MM.1S (cell line): ENCODE measurements at regions not wholly inside any gene's neighbourhood (a gene's known extent, or its start where the extent isn't known, plus 50 kb on each side); places are given as distances from the start of the nearest gene placed in this dataset.
A peak's percentile ranks its signal among the peaks of the same experiment; 100 is the strongest.

Experiments used
- DNase-seq: peaks from one replicate; pipeline ENCODE4 v3.0.0-alpha.2; 2015
- H2AFZ ChIP-seq: fragments of 300-600 bp; sonication (generic); 2 replicates; pipeline ENCODE4 v1.6.0; 2016; ENCODE audit warnings: antibody characterized with exemption, low read length
- H3F3A ChIP-seq: fragments of 300-600 bp; sonication (generic); 2 replicates; pipeline ENCODE4 v1.6.1; 2016; ENCODE audit warnings: mild to moderate bottlenecking, antibody characterized with exemption, low read length, moderate library complexity, mixed read lengths; ENCODE audit not compliant: insufficient read depth
- H3K27ac ChIP-seq: fragments of 300-600 bp; sonication (generic); 2 replicates; pipeline ENCODE4 v1.5.1; 2016; ENCODE audit warnings: mild to moderate bottlenecking, low read length
- H3K27me3 ChIP-seq: fragments of 300-600 bp; sonication (generic); replicated peaks from 2 replicates; pipeline ENCODE4 v1.6.0; 2016; ENCODE audit warnings: low read length; ENCODE audit not compliant: insufficient read depth
- H3K36me3 ChIP-seq: fragments of 300-600 bp; sonication (generic); replicated peaks from 2 replicates; pipeline ENCODE4 v1.6.1; 2016; ENCODE audit warnings: mild to moderate bottlenecking, low read length, mixed read lengths; ENCODE audit not compliant: insufficient read depth
- H3K4me1 ChIP-seq: fragments of 300-600 bp; sonication (generic); 2 replicates; pipeline ENCODE4 v1.6.1; 2016; ENCODE audit warnings: low read length, mixed read lengths
- H3K4me2 ChIP-seq: fragments of 300-600 bp; sonication (generic); 2 replicates; pipeline ENCODE4 v1.6.0; 2016; ENCODE audit warnings: low read depth, low read length
- H3K4me3 ChIP-seq: fragments of 300-600 bp; sonication (generic); 2 replicates; pipeline ENCODE4 v1.5.1; 2016; ENCODE audit warnings: low read length, mixed read lengths
- H3K79me2 ChIP-seq: fragments of 300-600 bp; sonication (generic); 2 replicates; pipeline ENCODE4 v1.6.1; 2016; ENCODE audit warnings: mixed run types, low read length, mixed read lengths
- H3K9ac ChIP-seq: fragments of 300-600 bp; sonication (generic); 2 replicates; pipeline ENCODE4 v1.6.1; 2016; ENCODE audit warnings: low read length, mixed read lengths
- H3K9me2 ChIP-seq: fragments of 300-600 bp; sonication (generic); replicated peaks from 2 replicates; pipeline ENCODE4 v1.6.1; 2016; ENCODE audit warnings: mild to moderate bottlenecking, low read length, mixed read lengths; ENCODE audit not compliant: insufficient read depth
- H3K9me3 ChIP-seq: fragments of 300-600 bp; sonication (generic); replicated peaks from 2 replicates; pipeline ENCODE4 v1.6.1; 2016; ENCODE audit warnings: mild to moderate bottlenecking, low read length, mixed read lengths; ENCODE audit not compliant: insufficient read depth
- H4K20me1 ChIP-seq: fragments of 300-600 bp; sonication (generic); 2 replicates; pipeline ENCODE4 v1.6.1; 2016; ENCODE audit warnings: mild to moderate bottlenecking, low read length, moderate library complexity, mixed read lengths; ENCODE audit not compliant: insufficient read depth
- EZH2 ChIP-seq: fragments of 300-600 bp; sonication (generic); optimal IDR thresholded peaks from 2 replicates; pipeline ENCODE3; 2017; ENCODE audit warnings: low read depth, mild to moderate bottlenecking, antibody characterized with exemption, low read length, mixed read lengths
- EZH2phosphoT487 ChIP-seq: fragments of 300-600 bp; sonication (generic); IDR thresholded peaks from 2 replicates; pipeline ENCODE4 v1.6.1; 2018; ENCODE audit warnings: antibody characterized with exemption, low read length
- TF ChIP-seq, protein P1 (sequence below): fragments of 300-600 bp; sonication (generic); IDR thresholded peaks from 2 replicates; pipeline ENCODE4 v1.5.1; 2016; ENCODE audit warnings: antibody characterized with exemption, low read length, mixed read lengths

DNA sequence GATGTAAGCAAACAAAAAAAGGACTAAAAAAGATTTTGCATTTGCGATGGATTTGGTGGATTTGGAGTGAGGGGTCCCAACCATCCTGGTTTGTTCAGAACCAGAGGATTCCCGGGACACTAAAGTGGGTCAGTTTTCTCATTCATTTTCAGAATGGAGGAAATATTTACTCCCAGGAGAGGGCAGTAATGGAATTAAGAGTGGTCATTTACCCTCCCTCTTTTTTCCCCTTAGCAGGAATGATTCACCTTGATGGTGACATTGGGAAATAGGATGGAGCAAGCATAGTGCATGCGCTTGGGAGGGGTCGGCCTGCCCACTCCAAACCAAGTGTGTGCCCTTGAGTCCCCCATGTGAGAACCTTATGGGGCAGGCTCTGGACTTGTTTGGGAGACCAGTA lies 164.2 kb upstream of the PUM3 start:
- Histone ChIP-seq H4K20me1 (no peaks in the 10 kb centered on the region), H3K27me3 (no peaks in the 10 kb centered on the region), H3K79me2 (no peaks in the 10 kb centered on the region), H3K9me2 (no peaks in the 10 kb centered on the region), H3K9ac (no peak overlapping the region), H3K27ac (no peak overlapping the region), H3K4me2 (no peak overlapping the region), H3K36me3 (no peaks in the 10 kb centered on the region), H2AFZ (no peak overlapping the region), H3K4me1 (0 out of 2 replicates have a peak, but pooled peaks cover 6% of the 10 kb centered on the region), H3K4me3 (no peak overlapping the region), H3K9me3 (no peaks in the 10 kb centered on the region), H3F3A (no peaks in the 10 kb centered on the region)
- no peak for DNase-seq
- no peak for TF ChIP-seq EZH2phosphoT487
- no peak for TF ChIP-seq EZH2
- TF ChIP-seq, protein P1, sequence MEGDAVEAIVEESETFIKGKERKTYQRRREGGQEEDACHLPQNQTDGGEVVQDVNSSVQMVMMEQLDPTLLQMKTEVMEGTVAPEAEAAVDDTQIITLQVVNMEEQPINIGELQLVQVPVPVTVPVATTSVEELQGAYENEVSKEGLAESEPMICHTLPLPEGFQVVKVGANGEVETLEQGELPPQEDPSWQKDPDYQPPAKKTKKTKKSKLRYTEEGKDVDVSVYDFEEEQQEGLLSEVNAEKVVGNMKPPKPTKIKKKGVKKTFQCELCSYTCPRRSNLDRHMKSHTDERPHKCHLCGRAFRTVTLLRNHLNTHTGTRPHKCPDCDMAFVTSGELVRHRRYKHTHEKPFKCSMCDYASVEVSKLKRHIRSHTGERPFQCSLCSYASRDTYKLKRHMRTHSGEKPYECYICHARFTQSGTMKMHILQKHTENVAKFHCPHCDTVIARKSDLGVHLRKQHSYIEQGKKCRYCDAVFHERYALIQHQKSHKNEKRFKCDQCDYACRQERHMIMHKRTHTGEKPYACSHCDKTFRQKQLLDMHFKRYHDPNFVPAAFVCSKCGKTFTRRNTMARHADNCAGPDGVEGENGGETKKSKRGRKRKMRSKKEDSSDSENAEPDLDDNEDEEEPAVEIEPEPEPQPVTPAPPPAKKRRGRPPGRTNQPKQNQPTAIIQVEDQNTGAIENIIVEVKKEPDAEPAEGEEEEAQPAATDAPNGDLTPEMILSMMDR = no peak

DNA sequence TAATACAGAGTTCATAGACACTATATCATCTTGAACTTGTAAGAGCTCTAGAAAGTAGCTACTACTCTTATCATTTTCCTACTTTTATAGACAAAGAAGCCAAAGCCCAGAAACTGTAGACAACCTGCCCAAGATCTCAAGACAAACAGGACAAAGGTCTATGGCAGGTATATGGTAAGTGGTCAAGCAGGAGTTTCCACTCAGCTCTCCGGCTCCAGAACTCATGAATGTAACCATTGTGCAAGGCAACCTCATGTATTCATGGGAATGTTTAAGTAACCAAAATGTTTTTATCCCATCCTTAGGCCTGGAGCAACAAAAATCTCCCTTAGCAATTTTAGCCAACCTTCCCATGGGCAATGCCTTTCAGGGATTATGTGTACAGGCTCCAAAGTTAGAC lies 163.4 kb upstream of the PUM3 start:
- Histone ChIP-seq H3K9me2 (no peaks in the 10 kb centered on the region), H3K9ac (no peak overlapping the region), H3K27me3 (no peaks in the 10 kb centered on the region), H4K20me1 (no peaks in the 10 kb centered on the region), H3K36me3 (no peaks in the 10 kb centered on the region), H3F3A (no peaks in the 10 kb centered on the region), H3K4me3 (no peak overlapping the region), H3K79me2 (no peaks in the 10 kb centered on the region), H3K9me3 (no peaks in the 10 kb centered on the region), H3K27ac (no peak overlapping the region), H2AFZ (no peak overlapping the region), H3K4me2 (no peak overlapping the region), H3K4me1 (0 out of 2 replicates have a peak, but pooled peaks cover 6% of the 10 kb centered on the region)
- TF ChIP-seq EZH2phosphoT487 = no peak
- no peak for DNase-seq

DNA sequence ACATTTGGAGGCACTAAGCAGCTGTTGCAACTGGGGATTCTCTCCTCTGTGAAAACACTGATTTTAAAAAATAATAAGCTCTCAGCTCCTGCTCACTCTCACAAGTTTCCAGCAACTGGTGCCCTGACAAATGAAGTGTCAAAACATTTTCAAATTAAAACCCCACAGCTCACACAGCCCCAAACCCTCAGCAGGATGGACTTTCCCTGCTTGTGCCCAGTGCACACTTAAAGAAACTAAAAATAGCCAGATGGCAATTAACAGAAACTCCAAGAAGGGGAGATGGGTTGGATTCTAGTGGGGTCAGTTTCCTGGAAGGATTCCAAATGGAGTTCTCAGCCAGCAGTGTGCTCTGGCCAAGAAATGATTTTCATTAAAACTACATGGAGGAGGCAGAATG lies 163.0 kb upstream of the PUM3 start:
- Histone ChIP-seq H4K20me1 (no peaks in the 10 kb centered on the region), H3K27me3 (no peaks in the 10 kb centered on the region), H3K9me3 (no peaks in the 10 kb centered on the region), H3K27ac (no peak overlapping the region), H3K4me1 (0 out of 2 replicates have a peak, but pooled peaks cover 6% of the 10 kb centered on the region), H3K9ac (no peak overlapping the region), H3K36me3 (no peaks in the 10 kb centered on the region), H3K4me2 (no peak overlapping the region), H3K4me3 (no peak overlapping the region), H2AFZ (no peak overlapping the region), H3F3A (no peaks in the 10 kb centered on the region), H3K79me2 (no peaks in the 10 kb centered on the region), H3K9me2 (no peaks in the 10 kb centered on the region)
- DNase-seq = no peak
- no peak for TF ChIP-seq EZH2phosphoT487
- TF ChIP-seq, protein P1 = no peak
- TF ChIP-seq EZH2 = no peak

DNA sequence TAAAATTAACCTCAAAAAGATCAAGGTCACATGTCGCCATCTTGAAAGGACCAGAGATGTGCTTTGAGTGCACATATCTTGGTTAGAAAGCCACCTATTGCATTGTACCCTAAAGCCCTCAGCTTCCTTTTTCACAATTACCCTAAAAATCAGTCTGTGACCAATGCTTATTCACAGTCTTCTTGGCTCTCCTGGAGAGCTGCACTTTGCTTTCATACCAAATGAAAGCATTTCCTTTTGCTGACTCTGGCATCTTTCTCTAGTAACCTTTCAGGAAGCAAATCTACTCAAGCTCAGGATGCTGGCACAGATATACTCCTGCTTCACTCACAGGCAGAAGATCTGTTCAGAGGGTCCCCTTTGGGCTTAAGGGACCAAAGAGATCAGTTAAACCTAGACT lies 160.7 kb upstream of the PUM3 start:
- H3K27me3 ChIP-seq = no peaks in the 10 kb centered on the region
- H3K36me3 ChIP-seq = no peaks in the 10 kb centered on the region
- H3K4me3 ChIP-seq = no peak overlapping the region
- no peaks in the 10 kb centered on the region for H4K20me1 ChIP-seq
- 0 out of 2 replicates have a peak, but pooled peaks cover 6% of the 10 kb centered on the region for H3K4me1 ChIP-seq
- no peaks in the 10 kb centered on the region for H3K79me2 ChIP-seq
- H3K9ac ChIP-seq = no peak overlapping the region
- H3K27ac ChIP-seq = no peak overlapping the region
- no peaks in the 10 kb centered on the region for H3K9me2 ChIP-seq
- peak overlapping the region; percentile 24 for H2AFZ ChIP-seq
- TF ChIP-seq, protein P1 = no peak
- no peak for TF ChIP-seq EZH2
- TF ChIP-seq EZH2phosphoT487 = no peak
- no peaks in the 10 kb centered on the region for H3F3A ChIP-seq
- H3K9me3 ChIP-seq = no peaks in the 10 kb centered on the region
- DNase-seq = peak; percentile 56
- H3K4me2 ChIP-seq = no peak overlapping the region
